ENCODE measurements at regions not wholly inside any gene's neighbourhood (a gene's known extent, or its start where the extent isn't known, plus 50 kb on each side); places are given as distances from the start of the nearest gene placed in this dataset.

GRCh38 chr2:67727131-67727530 lies 330.0 kb downstream of the ETAA1 start:
- ChIA-PET POLR2A (interaction anchor here (0.6 kb wide), 1 partner anchor 89 kb away, joined by 5 read pairs; no protein-coding TSS in a partner anchor), CTCF (no interaction called here)

GRCh38 chr2:67727623-67728022 lies 330.5 kb downstream of the ETAA1 start:
- H3K27ac Mint-ChIP-seq (ENCODE audit: unreplicated experiment) = no peak overlapping the region
- H3K36me3 Mint-ChIP-seq (ENCODE audit: insufficient read depth, unreplicated experiment) = no peaks in the 10 kb centered on the region

More at GRCh38 chr2:67727131-67727530, 330.0 kb downstream of the ETAA1 start:
- Mint-ChIP-seq H3K27me3 (ENCODE audit: insufficient read depth, unreplicated experiment) (peaks cover 2% of the 10 kb centered on the region), H3K27ac (ENCODE audit: unreplicated experiment) (no peak overlapping the region), H3K9me3 (ENCODE audit: unreplicated experiment) (no peaks in the 10 kb centered on the region), H3K36me3 (ENCODE audit: insufficient read depth, unreplicated experiment) (no peaks in the 10 kb centered on the region), H3K4me1 (ENCODE audit: low read depth, unreplicated experiment) (no peaks in the 10 kb centered on the region), H3K4me3 (ENCODE audit: unreplicated experiment) (no peak overlapping the region)
- no peak overlapping the region for H3K4me3 ChIP-seq (ENCODE audit: low read depth, low read length)
- TF ChIP-seq CTCF (IDR thresholded peaks at IDR 0.05; ENCODE audit: insufficient read depth in 1 of 2, low read depth in 1 of 2, low read length in 1 of 2, severe bottlenecking in 1 of 2, unreplicated experiment in 1 of 2) = no peak
- no peaks in the 10 kb centered on the region for H3K4me1 ChIP-seq
- intact Hi-C loops (cut with micrococcal nuclease; ENCODE audit: unreplicated experiment) = no loop called here
- H3K27me3 ChIP-seq (replicated peaks; ENCODE audit: control insufficient read depth, insufficient read depth, low read length) = no peaks in the 10 kb centered on the region
- no peaks in the 10 kb centered on the region for H3K36me3 ChIP-seq (ENCODE audit: control insufficient read depth, insufficient read depth, low read length)
- no peak for DNase-seq
- no peaks in the 10 kb centered on the region for H3K9me3 ChIP-seq
- BruUV-seq (replicated peaks) = no TSS peak

DNA sequence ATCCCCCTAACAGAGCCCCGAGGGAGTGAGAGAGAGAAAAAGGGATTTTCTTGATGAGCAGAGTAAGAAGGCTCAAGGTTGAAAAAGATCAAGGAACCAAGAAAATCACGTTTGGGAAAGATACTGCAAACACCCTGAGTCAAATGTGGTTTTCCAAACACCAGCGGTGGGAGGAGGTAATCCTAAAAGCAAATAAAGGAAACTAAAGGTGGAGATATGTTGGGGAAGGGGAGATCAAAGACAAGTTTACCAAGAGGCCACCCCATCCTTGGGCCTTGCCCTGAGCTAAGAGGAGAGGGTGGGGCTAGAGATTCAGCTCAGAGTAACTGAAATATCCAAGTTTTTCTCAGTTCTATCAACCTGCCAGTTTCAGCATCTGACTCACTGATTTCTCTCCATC lies 332.3 kb downstream of the ETAA1 start:
- Histone ChIP-seq H3K4me1 (no peaks in the 10 kb centered on the region), H3K36me3 (ENCODE audit: control insufficient read depth, insufficient read depth, low read length) (no peaks in the 10 kb centered on the region), H3K4me3 (ENCODE audit: low read depth, low read length) (no peak overlapping the region), H3K9me3 (no peaks in the 10 kb centered on the region), H3K27me3 (replicated peaks; ENCODE audit: control insufficient read depth, insufficient read depth, low read length) (no peaks in the 10 kb centered on the region)
- Mint-ChIP-seq H3K27me3 (ENCODE audit: insufficient read depth, unreplicated experiment) (peaks cover 2% of the 10 kb centered on the region), H3K9me3 (ENCODE audit: unreplicated experiment) (no peaks in the 10 kb centered on the region), H3K36me3 (ENCODE audit: insufficient read depth, unreplicated experiment) (no peaks in the 10 kb centered on the region), H3K27ac (ENCODE audit: unreplicated experiment) (no peak overlapping the region), H3K4me3 (ENCODE audit: unreplicated experiment) (no peak overlapping the region), H3K4me1 (ENCODE audit: low read depth, unreplicated experiment) (no peaks in the 10 kb centered on the region)
- no peak for DNase-seq
- POLR2A ChIA-PET = no interaction called here
- BruUV-seq (replicated peaks) = no TSS peak
- intact Hi-C loops (cut with micrococcal nuclease; ENCODE audit: unreplicated experiment) = no loop called here
- CTCF ChIA-PET = no interaction called here
- no peak for TF ChIP-seq CTCF (IDR thresholded peaks at IDR 0.05; ENCODE audit: insufficient read depth in 1 of 2, low read depth in 1 of 2, low read length in 1 of 2, severe bottlenecking in 1 of 2, unreplicated experiment in 1 of 2)

More at GRCh38 chr2:67727623-67728022, 330.5 kb downstream of the ETAA1 start:
- POLR2A ChIA-PET = no interaction called here
- BruUV-seq (replicated peaks) = no TSS peak
- Mint-ChIP-seq H3K9me3 (ENCODE audit: unreplicated experiment) (no peaks in the 10 kb centered on the region), H3K27me3 (ENCODE audit: insufficient read depth, unreplicated experiment) (peaks cover 2% of the 10 kb centered on the region), H3K4me3 (ENCODE audit: unreplicated experiment) (no peak overlapping the region), H3K4me1 (ENCODE audit: low read depth, unreplicated experiment) (no peaks in the 10 kb centered on the region)
- H3K9me3 ChIP-seq = no peaks in the 10 kb centered on the region
- no peak overlapping the region for H3K4me3 ChIP-seq (ENCODE audit: low read depth, low read length)
- intact Hi-C loops (cut with micrococcal nuclease; ENCODE audit: unreplicated experiment) = no loop called here
- DNase-seq = no peak
- no peaks in the 10 kb centered on the region for H3K4me1 ChIP-seq
- no peaks in the 10 kb centered on the region for H3K36me3 ChIP-seq (ENCODE audit: control insufficient read depth, insufficient read depth, low read length)
- H3K27me3 ChIP-seq (replicated peaks; ENCODE audit: control insufficient read depth, insufficient read depth, low read length) = no peaks in the 10 kb centered on the region
- CTCF ChIA-PET = no interaction called here
- TF ChIP-seq CTCF (IDR thresholded peaks at IDR 0.05; ENCODE audit: insufficient read depth in 1 of 2, low read depth in 1 of 2, low read length in 1 of 2, severe bottlenecking in 1 of 2, unreplicated experiment in 1 of 2) = no peak
